ENCODE measurements at regions not wholly inside any gene's neighbourhood (a gene's known extent, or its start where the extent isn't known, plus 50 kb on each side); places are given as distances from the start of the nearest gene placed in this dataset.

GRCh38 chr21:27034796-27035195, 67.9 kb upstream of the ADAMTS5 start:
- TF ChIP-seq CTCF (IDR thresholded peaks at IDR 0.05), result no peak
- TF ChIP-seq POLR2A (IDR thresholded peaks at IDR 0.05), result no peak
